ENCODE measurements at regions not wholly inside any gene's neighbourhood (a gene's known extent, or its start where the extent isn't known, plus 50 kb on each side); places are given as distances from the start of the nearest gene placed in this dataset.

DNA sequence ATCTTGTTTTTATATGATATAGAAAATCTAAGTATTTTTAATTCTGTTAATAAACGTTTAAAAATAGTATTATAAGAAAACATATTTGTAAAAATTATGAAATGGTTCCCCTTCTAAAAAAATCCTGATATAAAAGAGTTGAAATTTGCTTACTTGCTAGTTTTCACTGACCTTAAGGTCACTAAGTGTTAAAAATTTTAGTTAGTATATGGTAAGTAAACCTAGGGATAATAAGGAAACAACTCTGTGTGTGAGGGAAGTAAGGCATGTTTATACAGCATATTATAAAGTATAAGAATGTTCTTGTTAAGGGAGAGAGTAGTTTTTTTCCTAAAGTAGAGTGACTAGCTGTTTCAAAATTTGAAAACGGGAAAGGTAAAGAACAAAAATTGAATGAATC lies 130.9 kb upstream of the LYPLAL1 start:
- Mint-ChIP-seq H3K27me3 (ENCODE audit: low read depth) (no peaks in the 10 kb centered on the region), H3K27ac (ENCODE audit: unreplicated experiment) (no peak overlapping the region), H3K4me3 (ENCODE audit: unreplicated experiment) (no peak overlapping the region), H3K36me3 (ENCODE audit: low read depth) (peaks cover 4% of the 10 kb centered on the region), H3K9me3 (ENCODE audit: low read depth) (peaks cover 9% of the 10 kb centered on the region), H3K4me1 (ENCODE audit: low read depth) (peaks cover 11% of the 10 kb centered on the region)
- TF ChIP-seq, protein P1, sequence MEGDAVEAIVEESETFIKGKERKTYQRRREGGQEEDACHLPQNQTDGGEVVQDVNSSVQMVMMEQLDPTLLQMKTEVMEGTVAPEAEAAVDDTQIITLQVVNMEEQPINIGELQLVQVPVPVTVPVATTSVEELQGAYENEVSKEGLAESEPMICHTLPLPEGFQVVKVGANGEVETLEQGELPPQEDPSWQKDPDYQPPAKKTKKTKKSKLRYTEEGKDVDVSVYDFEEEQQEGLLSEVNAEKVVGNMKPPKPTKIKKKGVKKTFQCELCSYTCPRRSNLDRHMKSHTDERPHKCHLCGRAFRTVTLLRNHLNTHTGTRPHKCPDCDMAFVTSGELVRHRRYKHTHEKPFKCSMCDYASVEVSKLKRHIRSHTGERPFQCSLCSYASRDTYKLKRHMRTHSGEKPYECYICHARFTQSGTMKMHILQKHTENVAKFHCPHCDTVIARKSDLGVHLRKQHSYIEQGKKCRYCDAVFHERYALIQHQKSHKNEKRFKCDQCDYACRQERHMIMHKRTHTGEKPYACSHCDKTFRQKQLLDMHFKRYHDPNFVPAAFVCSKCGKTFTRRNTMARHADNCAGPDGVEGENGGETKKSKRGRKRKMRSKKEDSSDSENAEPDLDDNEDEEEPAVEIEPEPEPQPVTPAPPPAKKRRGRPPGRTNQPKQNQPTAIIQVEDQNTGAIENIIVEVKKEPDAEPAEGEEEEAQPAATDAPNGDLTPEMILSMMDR (IDR thresholded peaks at IDR 0.05), result no peak
- no peak for DNase-seq (ENCODE audit: low spot score)

DNA sequence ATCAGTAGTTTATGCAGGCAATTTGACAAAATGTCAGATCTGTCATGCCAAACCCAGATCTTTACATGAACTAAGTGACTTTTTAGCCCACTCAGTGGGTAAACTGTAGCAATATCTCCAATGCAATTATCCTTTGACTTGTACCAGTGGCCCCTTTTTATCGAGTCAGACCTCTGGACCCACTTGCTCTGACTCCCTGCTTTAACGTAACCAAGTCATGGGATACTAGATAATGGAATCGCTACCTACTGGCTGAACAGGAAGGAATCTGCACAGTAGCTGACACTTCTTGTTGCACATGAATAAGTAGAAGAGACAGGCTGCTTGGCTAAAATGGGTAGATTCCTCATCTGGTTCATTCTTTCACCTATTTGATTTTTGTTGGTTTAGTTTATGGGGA lies 128.4 kb upstream of the LYPLAL1 start:
- DNase-seq (ENCODE audit: low spot score), result no peak
- Mint-ChIP-seq H3K27ac (ENCODE audit: unreplicated experiment) (no peak overlapping the region), H3K27me3 (ENCODE audit: low read depth) (no peaks in the 10 kb centered on the region), H3K4me3 (ENCODE audit: unreplicated experiment) (no peak overlapping the region), H3K36me3 (ENCODE audit: low read depth) (peaks cover 4% of the 10 kb centered on the region), H3K4me1 (ENCODE audit: low read depth) (peaks cover 11% of the 10 kb centered on the region), H3K9me3 (ENCODE audit: low read depth) (peaks cover 9% of the 10 kb centered on the region)
- TF ChIP-seq, protein P1 (IDR thresholded peaks at IDR 0.05), result no peak

DNA sequence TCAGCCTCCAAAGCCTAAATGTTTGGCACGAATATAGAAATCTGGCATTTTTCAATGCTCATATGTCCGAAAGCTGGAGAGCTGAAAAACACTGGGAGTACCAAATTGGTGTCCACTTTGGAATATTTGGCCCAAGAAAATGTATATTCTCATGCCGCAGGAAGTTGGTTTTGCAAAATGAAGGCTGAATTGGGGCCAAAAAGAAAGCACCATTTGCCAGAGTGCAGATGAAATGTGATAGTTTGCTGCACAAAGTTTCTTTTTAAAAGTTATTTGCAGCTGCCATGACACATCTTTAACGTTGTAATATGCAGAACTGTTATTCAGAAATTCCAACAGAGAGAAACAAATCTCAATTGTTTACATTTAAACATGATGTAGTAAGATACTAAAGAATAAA lies 124.2 kb upstream of the LYPLAL1 start:
- H3K9me3 Mint-ChIP-seq (ENCODE audit: low read depth), result no peaks in the 10 kb centered on the region
- H3K36me3 Mint-ChIP-seq (ENCODE audit: low read depth), result no peaks in the 10 kb centered on the region
- TF ChIP-seq, protein P1 (IDR thresholded peaks at IDR 0.05), result no peak
- DNase-seq (ENCODE audit: low spot score), result no peak
- no peaks in the 10 kb centered on the region for H3K4me1 Mint-ChIP-seq (ENCODE audit: low read depth)
- no peak overlapping the region for H3K27ac Mint-ChIP-seq (ENCODE audit: unreplicated experiment)
- no peak overlapping the region for H3K4me3 Mint-ChIP-seq (ENCODE audit: unreplicated experiment)
- no peaks in the 10 kb centered on the region for H3K27me3 Mint-ChIP-seq (ENCODE audit: low read depth)

DNA sequence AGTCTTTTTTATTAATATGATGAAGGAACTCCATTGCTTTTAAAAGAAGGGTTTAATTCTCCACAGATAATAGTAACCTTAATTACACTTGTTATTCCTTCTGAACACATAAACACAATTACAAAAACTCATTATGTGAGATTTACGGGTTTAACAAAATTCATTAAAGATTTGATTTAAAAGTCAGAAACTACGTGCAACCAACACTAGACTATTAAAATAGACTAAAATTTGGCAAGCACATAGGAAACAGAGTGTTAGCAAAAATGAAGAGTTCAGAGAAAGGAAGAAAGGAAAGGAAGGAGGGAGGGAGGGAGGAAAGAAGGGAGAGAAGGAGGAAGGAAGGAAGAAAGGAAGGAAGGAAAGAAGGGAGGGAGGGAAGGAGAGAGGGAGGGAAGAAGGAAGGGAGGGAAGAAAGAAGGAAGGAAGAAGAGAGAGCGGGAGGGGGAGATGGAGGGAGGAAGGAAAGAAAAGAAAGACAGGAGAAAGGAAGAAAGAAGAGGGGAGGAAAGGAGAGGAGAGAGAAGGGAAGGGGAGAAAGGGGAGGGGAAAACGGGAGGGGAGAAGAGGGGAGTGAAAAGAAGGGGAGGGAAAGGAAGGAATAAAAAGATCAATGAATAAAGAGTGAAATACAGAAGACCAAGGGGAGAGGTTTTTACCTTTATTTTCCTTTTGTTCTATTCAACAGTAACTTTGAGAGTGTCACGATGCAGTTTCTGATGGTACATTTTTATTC lies 123.4 kb upstream of the LYPLAL1 start:
- Mint-ChIP-seq H3K27me3 (ENCODE audit: low read depth) (no peaks in the 10 kb centered on the region), H3K36me3 (ENCODE audit: low read depth) (no peaks in the 10 kb centered on the region), H3K9me3 (ENCODE audit: low read depth) (no peaks in the 10 kb centered on the region), H3K4me3 (ENCODE audit: unreplicated experiment) (no peak overlapping the region), H3K4me1 (ENCODE audit: low read depth) (no peaks in the 10 kb centered on the region), H3K27ac (ENCODE audit: unreplicated experiment) (no peak overlapping the region)
- TF ChIP-seq, protein P1 (IDR thresholded peaks at IDR 0.05), result no peak
- DNase-seq (ENCODE audit: low spot score), result no peak

DNA sequence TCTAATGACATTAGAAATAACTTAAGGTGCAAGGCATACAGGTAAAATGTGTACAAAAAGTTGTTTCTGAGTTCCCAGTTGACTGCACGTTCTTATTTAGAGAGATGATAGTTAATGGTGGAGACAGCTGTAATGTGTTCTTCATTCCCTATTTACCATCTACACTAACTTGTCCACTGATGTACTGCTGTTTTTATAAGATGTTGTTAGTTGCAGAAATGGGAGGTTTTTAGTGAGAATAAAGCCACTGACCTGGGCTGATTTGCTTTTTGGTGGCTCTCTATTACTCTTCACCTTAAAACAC lies 122.9 kb upstream of the LYPLAL1 start:
- no peak for DNase-seq (ENCODE audit: low spot score)
- no peaks in the 10 kb centered on the region for H3K36me3 Mint-ChIP-seq (ENCODE audit: low read depth)
- no peaks in the 10 kb centered on the region for H3K4me1 Mint-ChIP-seq (ENCODE audit: low read depth)
- no peaks in the 10 kb centered on the region for H3K27me3 Mint-ChIP-seq (ENCODE audit: low read depth)
- H3K4me3 Mint-ChIP-seq (ENCODE audit: unreplicated experiment), result no peak overlapping the region
- TF ChIP-seq, protein P1 (IDR thresholded peaks at IDR 0.05), result no peak
- no peak overlapping the region for H3K27ac Mint-ChIP-seq (ENCODE audit: unreplicated experiment)
- H3K9me3 Mint-ChIP-seq (ENCODE audit: low read depth), result no peaks in the 10 kb centered on the region

All from chondrocyte (in vitro differentiated cells).